Neutrophil (primary cell): ENCODE measurements at regions not wholly inside any gene's neighbourhood (a gene's known extent, or its start where the extent isn't known, plus 50 kb on each side); places are given as distances from the start of the nearest gene placed in this dataset.
A peak's percentile ranks its signal among the peaks of the same experiment; 100 is the strongest.
"Not testable (repeated sequence)": the region's sequence is repeated elsewhere in the genome, so short reads cannot be mapped to it uniquely, and the experiment has no call there.

Experiments used
- H3K27ac ChIP-seq: fragments of 200-600 bp; sonication (generic); 2 replicates; pipeline ENCODE4 v1.5.1; 2016; ENCODE audit warnings: mild to moderate bottlenecking, moderate library complexity
- H3K27me3 ChIP-seq: fragments of 200-600 bp; sonication (generic); 2 replicates; pipeline ENCODE4 v1.6.0; 2016; ENCODE audit warnings: mild to moderate bottlenecking
- H3K36me3 ChIP-seq: fragments of 200-600 bp; sonication (generic); 2 replicates; pipeline ENCODE4 v1.5.1; 2017
- H3K4me1 ChIP-seq, 2 experiments: fragments of 200-600 bp in 1 of 2; sonication (generic) in 1 of 2; 1 replicate in 1 of 2; 2 replicates in 1 of 2; pipeline versions ENCODE4 v1.5.1 to v1.6.1; 2013 to 2016; ENCODE audit warnings: low read depth in 1 of 2, low read length in 1 of 2, mild to moderate bottlenecking in 1 of 2, moderate library complexity in 1 of 2; ENCODE audit not compliant: control insufficient read depth in 1 of 2, insufficient read depth in 1 of 2
- H3K4me3 ChIP-seq, 2 experiments: fragments of 200-600 bp in 1 of 2; sonication (generic) in 1 of 2; 1 replicate in 1 of 2; 2 replicates in 1 of 2; pipeline ENCODE4 v1.5.1; 2013 to 2016; ENCODE audit warnings: low read depth in 1 of 2, low read length in 1 of 2, mild to moderate bottlenecking in 1 of 2, moderate library complexity in 1 of 2
- H3K9me3 ChIP-seq: fragments of 200-600 bp; sonication (generic); 2 replicates; pipeline ENCODE4 v1.5.1; 2016
- TF ChIP-seq, protein P1 (sequence below): fragments of 200-600 bp; sonication (generic); IDR thresholded peaks from 2 replicates; pipeline ENCODE4 v1.5.1; 2016; ENCODE audit warnings: antibody characterized with exemption

DNA sequence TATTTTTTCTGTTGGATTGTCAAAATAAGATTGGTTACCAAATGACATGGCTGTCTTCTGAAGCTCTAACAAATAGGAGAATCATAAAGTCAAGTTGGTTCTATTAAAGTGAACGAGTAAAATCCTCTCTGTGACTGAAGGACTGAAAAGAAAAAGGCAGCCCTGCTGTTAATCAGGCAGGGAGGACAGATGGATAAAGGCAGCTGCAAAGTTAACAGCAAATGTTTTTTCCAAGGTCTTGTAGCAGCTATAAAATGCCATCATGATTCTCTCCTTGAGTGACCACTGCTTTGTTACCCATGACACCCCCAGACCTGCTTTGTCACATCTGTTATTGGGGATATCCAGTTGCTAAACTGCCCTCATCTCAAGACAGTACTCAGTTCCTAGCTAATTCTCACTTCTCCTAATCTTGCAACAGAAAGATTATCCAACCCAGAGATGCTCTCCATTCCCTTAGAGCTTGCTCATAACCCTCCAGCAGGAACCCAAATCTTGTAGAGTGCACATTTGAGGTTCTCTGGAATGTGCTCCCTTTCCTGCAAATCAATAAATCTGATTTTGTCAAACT is 89.7 kb upstream of the PARP8 start:
- Histone ChIP-seq H3K36me3 (no peaks in the 10 kb centered on the region), H3K4me3 (no peak overlapping the region), H3K27me3 (no peaks in the 10 kb centered on the region), H3K27ac (no peak overlapping the region), H3K4me1 (peaks cover 0 to 4% of the 10 kb centered on the region in 2 experiments), H3K9me3 (no peaks in the 10 kb centered on the region)
- TF ChIP-seq, protein P1, sequence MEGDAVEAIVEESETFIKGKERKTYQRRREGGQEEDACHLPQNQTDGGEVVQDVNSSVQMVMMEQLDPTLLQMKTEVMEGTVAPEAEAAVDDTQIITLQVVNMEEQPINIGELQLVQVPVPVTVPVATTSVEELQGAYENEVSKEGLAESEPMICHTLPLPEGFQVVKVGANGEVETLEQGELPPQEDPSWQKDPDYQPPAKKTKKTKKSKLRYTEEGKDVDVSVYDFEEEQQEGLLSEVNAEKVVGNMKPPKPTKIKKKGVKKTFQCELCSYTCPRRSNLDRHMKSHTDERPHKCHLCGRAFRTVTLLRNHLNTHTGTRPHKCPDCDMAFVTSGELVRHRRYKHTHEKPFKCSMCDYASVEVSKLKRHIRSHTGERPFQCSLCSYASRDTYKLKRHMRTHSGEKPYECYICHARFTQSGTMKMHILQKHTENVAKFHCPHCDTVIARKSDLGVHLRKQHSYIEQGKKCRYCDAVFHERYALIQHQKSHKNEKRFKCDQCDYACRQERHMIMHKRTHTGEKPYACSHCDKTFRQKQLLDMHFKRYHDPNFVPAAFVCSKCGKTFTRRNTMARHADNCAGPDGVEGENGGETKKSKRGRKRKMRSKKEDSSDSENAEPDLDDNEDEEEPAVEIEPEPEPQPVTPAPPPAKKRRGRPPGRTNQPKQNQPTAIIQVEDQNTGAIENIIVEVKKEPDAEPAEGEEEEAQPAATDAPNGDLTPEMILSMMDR: no peak

DNA sequence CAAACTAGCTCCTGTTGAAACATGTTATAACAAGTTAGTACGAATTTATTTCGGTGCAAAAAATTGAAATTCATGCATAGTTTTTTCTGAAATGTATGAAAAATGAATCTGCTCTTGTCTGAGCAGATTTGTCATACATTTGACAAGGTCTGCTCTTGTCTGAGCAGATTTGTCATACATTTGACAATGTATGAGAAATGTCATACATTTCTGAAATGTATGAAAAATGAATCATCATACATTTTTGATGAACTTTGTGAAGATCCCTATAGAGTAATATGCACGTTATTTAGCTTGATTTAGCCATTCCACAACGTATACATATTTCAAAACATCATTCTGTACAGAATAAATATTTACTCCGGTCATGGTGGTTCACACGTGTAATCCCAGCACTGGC is 85.9 kb upstream of the PARP8 start:
- no peaks in the 10 kb centered on the region for H3K36me3 ChIP-seq

DNA sequence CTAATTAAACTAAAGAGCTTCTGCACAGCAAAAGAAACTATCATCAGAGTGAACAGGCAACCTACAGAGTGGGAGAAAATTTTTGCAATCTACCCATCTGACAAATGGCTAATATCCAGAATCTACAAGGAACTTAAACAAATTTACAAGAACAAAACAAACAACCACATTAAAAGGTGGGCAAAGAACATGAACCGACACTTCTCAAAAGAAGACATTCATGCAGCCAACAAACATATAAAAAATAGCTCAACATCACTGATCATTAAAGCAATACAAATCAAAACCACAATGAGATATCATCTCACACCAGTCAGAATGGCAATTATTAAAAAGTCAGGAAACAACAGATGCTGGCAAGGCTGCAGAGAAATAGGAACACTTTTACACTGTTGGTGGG is 84.6 kb upstream of the PARP8 start:
- not testable (repeated sequence) for H3K27ac ChIP-seq, H3K27me3 ChIP-seq, H3K4me1 ChIP-seq, H3K9me3 ChIP-seq, H3K4me3 ChIP-seq, H3K36me3 ChIP-seq

More for the DNA sequence above, 85.9 kb upstream of the PARP8 start:
- Histone ChIP-seq H3K9me3 (no peaks in the 10 kb centered on the region), H3K4me3 (no peak overlapping the region), H3K27ac (no peak overlapping the region), H3K27me3 (no peaks in the 10 kb centered on the region), H3K4me1 (no peaks in the 10 kb centered on the region)
- TF ChIP-seq, protein P1: no peak

DNA sequence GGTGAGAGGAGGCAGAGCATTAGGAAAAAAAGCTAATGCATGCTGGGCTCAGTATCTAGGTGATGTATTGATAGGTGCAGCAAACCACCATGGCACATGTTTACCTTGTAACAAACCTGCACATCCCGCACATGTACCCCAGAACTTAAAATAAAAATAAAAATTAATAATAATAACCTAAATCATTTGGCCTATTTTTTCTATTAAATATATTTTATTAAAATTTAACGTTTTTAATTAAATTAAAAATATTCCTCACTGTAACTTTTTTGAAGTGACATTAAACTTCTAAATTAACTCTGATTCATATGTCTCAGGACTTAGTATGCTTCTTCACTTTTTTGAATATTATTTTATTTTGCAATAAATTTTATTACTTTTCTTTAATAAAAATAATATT is 83.7 kb upstream of the PARP8 start:
- no peak overlapping the region for H3K4me3 ChIP-seq
- TF ChIP-seq, protein P1: no peak
- no peaks in the 10 kb centered on the region for H3K36me3 ChIP-seq
- no peak overlapping the region for H3K27ac ChIP-seq
- no peaks in the 10 kb centered on the region for H3K27me3 ChIP-seq
- no peaks in the 10 kb centered on the region for H3K4me1 ChIP-seq
- H3K9me3 ChIP-seq: no peaks in the 10 kb centered on the region

DNA sequence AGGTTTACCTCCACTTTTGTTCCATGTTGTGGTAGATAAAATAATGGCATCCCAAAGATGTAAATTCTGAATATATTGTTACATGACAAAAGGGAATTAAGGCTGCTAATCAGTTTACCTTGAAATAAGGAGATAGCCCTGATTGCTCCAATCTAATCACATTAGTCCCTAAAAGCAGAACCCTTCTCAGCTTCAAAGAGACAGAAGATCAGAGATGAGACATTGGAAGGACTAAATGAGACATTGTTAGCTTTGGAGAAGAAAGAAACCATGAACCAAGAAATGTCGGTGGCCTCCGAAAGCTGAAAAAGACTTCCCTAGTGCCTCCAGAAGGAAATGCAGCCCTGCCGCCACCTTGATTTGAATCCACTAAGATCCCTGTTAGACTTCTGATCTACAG is 82.8 kb upstream of the PARP8 start:
- H3K27me3 ChIP-seq: no peaks in the 10 kb centered on the region
- H3K9me3 ChIP-seq: no peaks in the 10 kb centered on the region
- H3K27ac ChIP-seq: no peak overlapping the region
- H3K36me3 ChIP-seq: no peaks in the 10 kb centered on the region
- H3K4me1 ChIP-seq: no peaks in the 10 kb centered on the region
- TF ChIP-seq, protein P1: no peak
- H3K4me3 ChIP-seq: no peak overlapping the region

DNA sequence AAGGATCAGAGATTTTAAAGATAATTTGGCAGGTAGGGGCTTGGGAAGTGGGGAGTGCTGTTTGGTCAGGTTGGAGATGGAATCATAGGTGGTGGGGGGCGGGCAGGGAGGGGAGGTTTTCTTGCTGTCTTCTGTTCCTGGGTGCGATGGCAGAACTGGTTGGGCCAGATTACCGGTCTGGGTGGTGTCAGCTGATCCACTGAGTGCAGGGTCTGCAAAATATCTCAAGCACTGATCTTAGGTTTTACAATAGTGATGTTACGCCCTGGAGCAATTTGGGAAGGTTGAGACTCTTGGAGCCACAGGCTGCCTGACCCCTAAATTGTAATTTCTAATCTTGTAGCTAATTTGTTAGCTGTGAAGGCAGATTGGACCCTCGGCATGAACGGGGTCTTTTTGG is 78.0 kb upstream of the PARP8 start:
- H3K4me3 ChIP-seq, H3K27me3 ChIP-seq, H3K4me1 ChIP-seq, H3K27ac ChIP-seq, H3K36me3 ChIP-seq, H3K9me3 ChIP-seq: not testable (repeated sequence)

DNA sequence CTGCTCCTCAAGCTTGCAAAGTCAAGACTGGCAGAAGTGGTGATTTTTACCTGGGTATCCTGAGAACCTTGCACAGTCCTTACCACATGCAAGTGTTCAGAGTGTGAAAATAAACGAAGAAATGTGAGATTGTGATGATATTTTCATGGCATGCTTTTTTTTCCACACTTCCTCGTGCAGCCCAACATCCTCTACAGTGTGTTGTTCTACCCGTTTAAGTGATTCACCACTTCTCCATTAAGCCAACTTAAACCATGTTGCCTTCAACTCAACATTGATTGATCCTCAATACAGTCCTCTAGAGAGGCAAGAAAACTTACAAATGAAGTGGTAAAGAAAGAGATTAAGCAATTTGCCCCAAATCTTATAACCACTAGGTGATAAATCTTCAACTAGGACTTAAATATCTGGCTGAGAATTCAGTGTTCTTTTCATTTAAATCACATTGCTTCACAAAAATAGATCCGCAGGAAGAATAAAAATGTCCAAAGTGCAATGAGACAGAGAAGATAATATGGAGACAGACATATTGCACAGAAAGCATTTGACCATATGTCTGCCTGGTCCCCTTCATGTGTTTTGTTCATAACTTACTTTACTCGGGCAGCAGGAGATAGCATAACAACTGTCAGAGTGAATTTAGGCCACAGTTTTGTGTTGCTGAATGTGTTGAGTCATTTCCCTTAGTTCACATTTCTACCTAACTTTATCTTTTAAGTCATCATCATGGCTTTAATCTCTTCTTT is 75.8 kb upstream of the PARP8 start:
- not testable (repeated sequence) for H3K4me3 ChIP-seq, H3K27me3 ChIP-seq, H3K9me3 ChIP-seq, H3K4me1 ChIP-seq, H3K36me3 ChIP-seq
- peak overlapping the region; percentile 16 for H3K27ac ChIP-seq

DNA sequence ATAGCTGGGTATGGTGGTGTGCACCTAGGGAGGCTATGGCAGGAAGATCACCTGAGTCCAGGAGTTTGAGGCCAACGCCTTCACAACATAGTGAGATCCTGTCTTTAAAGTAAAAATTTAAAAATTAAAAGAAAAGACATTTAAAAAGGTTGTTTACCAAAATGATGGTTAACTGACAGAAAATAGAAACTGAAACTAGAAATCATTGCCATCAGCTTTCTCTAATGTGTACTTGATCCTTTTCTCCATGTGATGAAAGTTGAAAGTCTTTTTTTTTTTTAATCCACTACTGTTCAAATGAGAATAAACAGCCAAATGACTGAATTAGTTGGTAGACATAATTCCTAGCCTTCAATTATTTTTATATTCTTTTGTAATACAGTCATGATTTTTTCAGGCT is 75.1 kb upstream of the PARP8 start:
- H3K4me3 ChIP-seq, H3K9me3 ChIP-seq, H3K27me3 ChIP-seq, H3K4me1 ChIP-seq, H3K36me3 ChIP-seq: not testable (repeated sequence)
- H3K27ac ChIP-seq: peak overlapping the region; percentile 16
